NOMO-1 (cell line): ENCODE measurements at regions not wholly inside any gene's neighbourhood (a gene's known extent, or its start where the extent isn't known, plus 50 kb on each side); places are given as distances from the start of the nearest gene placed in this dataset.

Source experiments
- DNase-seq, 2 experiments: peaks; one replicate each; lab custom pipeline; 2025; ENCODE audit not compliant: unreplicated experiment in 2 of 2; lab: John Stamatoyannopoulos, UW

GRCh38 chr15:91548549-91548948 is 305.0 kb upstream of the SLCO3A1 start:
- no peak for DNase-seq

- no peak for DNase-seq
Observed at GRCh38 chr15:91549581-91549980, 303.9 kb upstream of the SLCO3A1 start.

- no peak for DNase-seq
Observed at GRCh38 chr15:91552555-91552954, 301.0 kb upstream of the SLCO3A1 start.

- no peak for DNase-seq
Observed at GRCh38 chr15:91553196-91553854, 300.2 kb upstream of the SLCO3A1 start.

- DNase-seq, result no peak
Observed at GRCh38 chr15:91555312-91555711, 298.2 kb upstream of the SLCO3A1 start.

GRCh38 chr15:91556926-91557325 is 296.6 kb upstream of the SLCO3A1 start:
- DNase-seq, result no peak

GRCh38 chr15:91559066-91559465 is 294.4 kb upstream of the SLCO3A1 start:
- no peak for DNase-seq

- DNase-seq, result no peak
Observed at GRCh38 chr15:91561371-91562100, 292.0 kb upstream of the SLCO3A1 start.

GRCh38 chr15:91562698-91563097 is 290.8 kb upstream of the SLCO3A1 start:
- DNase-seq, result no peak

GRCh38 chr15:91564631-91565030 is 288.9 kb upstream of the SLCO3A1 start:
- no peak for DNase-seq

GRCh38 chr15:91566141-91566540 is 287.4 kb upstream of the SLCO3A1 start:
- DNase-seq, result no peak

- DNase-seq, result no peak
Observed at GRCh38 chr15:91568036-91568435, 285.5 kb upstream of the SLCO3A1 start.

- DNase-seq, result no peak
Observed at GRCh38 chr15:91572110-91572509, 281.4 kb upstream of the SLCO3A1 start.

- DNase-seq, result no peak
Observed at GRCh38 chr15:91576096-91576495, 277.4 kb upstream of the SLCO3A1 start.

- no peak for DNase-seq
Observed at GRCh38 chr15:91578511-91578910, 275.0 kb upstream of the SLCO3A1 start.

- DNase-seq, result no peak
Observed at GRCh38 chr15:91584895-91585294, 268.6 kb upstream of the SLCO3A1 start.

- no peak for DNase-seq
Observed at GRCh38 chr15:91586560-91586959, 266.9 kb upstream of the SLCO3A1 start.

- no peak for DNase-seq
Observed at GRCh38 chr15:91589360-91589759, 264.1 kb upstream of the SLCO3A1 start.

GRCh38 chr15:91592567-91592966 is 260.9 kb upstream of the SLCO3A1 start:
- DNase-seq, result no peak

GRCh38 chr15:91593067-91593466 is 260.4 kb upstream of the SLCO3A1 start:
- no peak for DNase-seq

GRCh38 chr15:91593653-91594052 is 259.9 kb upstream of the SLCO3A1 start:
- no peak for DNase-seq

GRCh38 chr15:91599261-91599660 is 254.2 kb upstream of the SLCO3A1 start:
- DNase-seq, result no peak
